ENCODE measurements at regions not wholly inside any gene's neighbourhood (a gene's known extent, or its start where the extent isn't known, plus 50 kb on each side); places are given as distances from the start of the nearest gene placed in this dataset.

DNA sequence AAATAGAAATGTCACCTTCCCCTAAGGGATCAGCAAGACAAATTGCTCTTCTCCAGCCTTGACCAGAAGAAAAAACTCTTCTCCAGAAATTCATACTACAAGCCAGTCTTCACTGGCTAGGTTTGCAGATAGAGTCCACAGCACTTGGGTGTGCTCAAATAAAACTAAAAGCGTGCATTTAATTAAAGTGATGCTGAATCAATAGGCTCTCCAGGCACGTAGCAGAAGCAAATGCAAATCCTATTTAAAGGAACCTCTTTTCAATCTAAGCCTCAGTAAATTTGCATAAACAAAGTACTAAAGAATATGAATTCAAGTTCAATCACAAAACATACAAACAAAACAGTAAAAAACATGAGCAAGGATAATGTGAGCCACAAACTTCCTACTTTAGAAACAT lies 744.4 kb upstream of the FANCL start:
- H3K79me2 ChIP-seq (ENCODE audit: control insufficient read depth in 1 of 2, insufficient read depth in 2 of 2, low read length in 2 of 2), result no peaks in the 10 kb centered on the region

More for the DNA sequence above, 744.4 kb upstream of the FANCL start:
- no peaks in the 10 kb centered on the region for H4K20me1 ChIP-seq (replicated peaks in 1 of 2; ENCODE audit: control insufficient read depth in 1 of 2, insufficient read depth in 2 of 2, low read length in 2 of 2)
- no peak overlapping the region for H3K4me2 ChIP-seq (ENCODE audit: insufficient read depth in 1 of 2, low read depth in 2 of 2, low read length in 2 of 2)
- no peak overlapping the region for H2AK5ac ChIP-seq (ENCODE audit: low read depth, low read length)
- H2BK20ac ChIP-seq (ENCODE audit: low read length), result no peak overlapping the region
- H3K4me3 ChIP-seq (ENCODE audit: extremely low read depth in 1 of 4, insufficient read depth in 2 of 4, low read depth in 3 of 4, low read length in 4 of 4), result no peak overlapping the region
- peaks cover 0 to 3% (median 0%) of the 10 kb centered on the region in 4 experiments; a peak in 2 of 7 replicates for H3K4me1 ChIP-seq (replicated peaks in 1 of 4; ENCODE audit: control insufficient read depth in 3 of 4, insufficient read depth in 4 of 4, low read length in 3 of 4)
- no peaks in the 10 kb centered on the region for H3K36me3 ChIP-seq (ENCODE audit: control insufficient read depth in 2 of 4, insufficient read depth in 4 of 4, low read length in 3 of 4)
- H2BK120ac ChIP-seq (replicated peaks; ENCODE audit: low read depth, low read length), result no peak overlapping the region
- no peak overlapping the region for H2BK5ac ChIP-seq (ENCODE audit: low read depth, low read length)
- no peaks in the 10 kb centered on the region for H3K9me3 ChIP-seq (ENCODE audit: insufficient read depth in 2 of 2, low read depth in 1 of 2, low read length in 1 of 2)
- H3K4ac ChIP-seq (replicated peaks; ENCODE audit: insufficient read length, low read depth, low read length), result no peak overlapping the region
- H3K23ac ChIP-seq (ENCODE audit: insufficient read length), result no peak overlapping the region
- POLR2A ChIA-PET (ENCODE audit: partially characterized antibody), result no interaction called here
- no peak overlapping the region for H2AFZ ChIP-seq (ENCODE audit: low read length)
- FAIRE-seq, result no peak
- H2BK15ac ChIP-seq (ENCODE audit: low read length), result no peak overlapping the region
- H3K27ac ChIP-seq (ENCODE audit: low read depth, low read length), result no peak overlapping the region
- H3K56ac ChIP-seq (replicated peaks; ENCODE audit: insufficient read length, low read depth, low read length), result no peak overlapping the region
- CTCF ChIA-PET (ENCODE audit: partially characterized antibody), result no interaction called here
- no peak overlapping the region for H3K9ac ChIP-seq (replicated peaks in 1 of 4; ENCODE audit: extremely low read depth in 1 of 4, low read depth in 3 of 4, low read length in 3 of 4)
- H4K8ac ChIP-seq (ENCODE audit: extremely low read depth, insufficient read depth, low read length), result no peak overlapping the region
- no peak overlapping the region for H4K5ac ChIP-seq (ENCODE audit: insufficient read length, low read depth, low read length)
- H3K79me1 ChIP-seq (ENCODE audit: low read depth, low read length), result no peaks in the 10 kb centered on the region
- no peak overlapping the region for H3K14ac ChIP-seq (ENCODE audit: insufficient read length)
- no peak overlapping the region for H3K18ac ChIP-seq (ENCODE audit: extremely low read depth, low read length)
- H2BK12ac ChIP-seq (ENCODE audit: low read depth, low read length), result no peak overlapping the region
- DNase-seq (ENCODE audit: low read depth in 1 of 2, low spot score in 2 of 2), result no peak
- no peak for TF ChIP-seq SP2 (IDR thresholded peaks at IDR 0.05; ENCODE audit: low read length)
- TF ChIP-seq BRCA1 (IDR thresholded peaks at IDR 0.05; ENCODE audit: low read depth, low read length), result no peak
- TF ChIP-seq FOSL1 (IDR thresholded peaks at IDR 0.05; ENCODE audit: insufficient read depth, low read depth, low read length), result no peak
- TF ChIP-seq CBX5 (IDR thresholded peaks at IDR 0.05; ENCODE audit: low read depth, low read length), result no peak
- no peaks in the 10 kb centered on the region for H3K23me2 ChIP-seq (ENCODE audit: low read depth, low read length)
- H3K27me3 ChIP-seq (replicated peaks in 1 of 4; ENCODE audit: control insufficient read depth in 3 of 4, extremely low read depth in 1 of 4, insufficient read depth in 3 of 4, low read length in 3 of 4), result no peaks in the 10 kb centered on the region
- H4K91ac ChIP-seq (replicated peaks; ENCODE audit: insufficient read length, low read length), result no peak overlapping the region
- 58% methylated on average over 2 of the region's 2 CpGs; no CpG with 5 or more reads in 1 of the 2 experiments for WGBS, 2 experiments (ENCODE audit: extremely low coverage in 1 of 2, insufficient coverage in 1 of 2, insufficient read length in 1 of 2, insufficient replicate concordance in 2 of 2, low coverage in 1 of 2, low lambda C conversion rate in 2 of 2, missing lambda C conversion rate in 1 of 2)
